ENCODE measurements at regions not wholly inside any gene's neighbourhood (a gene's known extent, or its start where the extent isn't known, plus 50 kb on each side); places are given as distances from the start of the nearest gene placed in this dataset.
"Not testable (repeated sequence)": the region's sequence is repeated elsewhere in the genome, so short reads cannot be mapped to it uniquely, and the experiment has no call there.

DNA sequence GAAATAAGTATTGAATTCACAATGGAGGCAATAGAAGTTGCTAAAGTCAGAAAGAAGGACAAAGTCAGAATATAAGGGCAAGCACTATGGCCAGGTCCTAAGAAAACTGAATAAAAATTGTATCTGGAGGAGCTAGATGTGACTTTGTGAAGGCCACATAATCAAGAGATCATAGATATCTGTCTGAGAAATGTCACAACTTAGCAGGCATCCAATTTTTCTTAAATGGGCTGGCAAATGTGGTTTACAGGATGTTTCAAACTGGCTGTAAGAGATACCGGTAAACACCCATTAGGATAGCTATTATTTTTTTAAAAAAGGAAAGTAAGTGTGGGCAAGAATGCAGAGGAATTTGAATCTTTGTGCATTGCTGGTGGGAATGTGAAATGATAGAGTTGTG, 303.1 kb upstream of the CHORDC1 start:
- DNase-seq, result no peak

GRCh38 chr11:90512846-90513245, 290.0 kb upstream of the CHORDC1 start:
- Histone ChIP-seq H3K4me3 (no peak overlapping the region), H3K9me3 (no peaks in the 10 kb centered on the region), H3K27me3 (no peaks in the 10 kb centered on the region), H3K36me3 (no peaks in the 10 kb centered on the region)
- no peak for DNase-seq

More for the DNA sequence above, 303.1 kb upstream of the CHORDC1 start:
- Histone ChIP-seq H3K27me3 (no peaks in the 10 kb centered on the region), H3K9me3 (no peaks in the 10 kb centered on the region), H3K4me3 (no peak overlapping the region), H3K36me3 (no peaks in the 10 kb centered on the region)

- DNase-seq, result no peak
- H3K27me3 ChIP-seq, result no peaks in the 10 kb centered on the region
- no peaks in the 10 kb centered on the region for H3K36me3 ChIP-seq
- no peak overlapping the region for H3K4me3 ChIP-seq
- H3K9me3 ChIP-seq, result no peaks in the 10 kb centered on the region
Measured at GRCh38 chr11:90510839-90511238, 288.0 kb upstream of the CHORDC1 start.

DNA sequence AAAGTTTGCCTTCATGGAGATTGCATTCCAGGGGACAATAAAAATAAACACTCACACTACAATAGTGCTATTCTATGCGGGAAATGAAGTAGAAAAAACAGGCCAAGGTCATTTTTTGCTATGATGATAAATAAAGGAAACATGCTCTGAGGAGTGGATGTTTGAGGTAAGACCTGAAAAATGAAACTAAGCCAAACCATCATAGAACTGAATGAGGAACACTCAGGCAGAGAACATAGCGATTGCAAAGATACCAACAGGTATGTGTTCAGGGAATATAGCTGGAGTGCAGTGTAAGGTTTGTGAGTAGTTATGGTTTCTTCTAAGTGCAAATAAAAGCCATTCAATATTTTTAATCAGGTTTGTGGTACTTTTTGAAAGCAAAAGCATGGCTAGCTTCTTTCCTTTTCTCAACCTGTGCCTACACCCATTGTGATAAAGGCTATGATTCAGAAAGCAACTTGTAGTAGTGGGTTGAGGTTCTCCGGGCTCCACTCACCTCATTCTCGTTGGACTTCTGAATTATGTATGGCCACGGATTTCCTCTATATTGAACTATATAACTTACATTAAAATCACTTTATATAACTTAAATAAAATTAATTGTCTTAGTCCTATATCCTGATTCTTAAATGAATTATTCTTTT, 278.2 kb upstream of the CHORDC1 start:
- H3K36me3 ChIP-seq, result no peaks in the 10 kb centered on the region
- no peaks in the 10 kb centered on the region for H3K9me3 ChIP-seq
- H3K4me3 ChIP-seq, result no peak overlapping the region
- DNase-seq, result no peak
- no peaks in the 10 kb centered on the region for H3K27me3 ChIP-seq

- H3K4me3 ChIP-seq, result no peak overlapping the region
- no peaks in the 10 kb centered on the region for H3K27me3 ChIP-seq
- no peak for DNase-seq
- no peaks in the 10 kb centered on the region for H3K9me3 ChIP-seq
- H3K36me3 ChIP-seq, result no peaks in the 10 kb centered on the region
Measured at GRCh38 chr11:90496722-90497121, 273.9 kb upstream of the CHORDC1 start.

- Histone ChIP-seq H3K4me3 (no peak overlapping the region), H3K27me3 (no peaks in the 10 kb centered on the region), H3K36me3 (no peaks in the 10 kb centered on the region), H3K9me3 (no peaks in the 10 kb centered on the region)
- no peak for DNase-seq
Measured at GRCh38 chr11:90493379-90493778, 270.5 kb upstream of the CHORDC1 start.

DNA sequence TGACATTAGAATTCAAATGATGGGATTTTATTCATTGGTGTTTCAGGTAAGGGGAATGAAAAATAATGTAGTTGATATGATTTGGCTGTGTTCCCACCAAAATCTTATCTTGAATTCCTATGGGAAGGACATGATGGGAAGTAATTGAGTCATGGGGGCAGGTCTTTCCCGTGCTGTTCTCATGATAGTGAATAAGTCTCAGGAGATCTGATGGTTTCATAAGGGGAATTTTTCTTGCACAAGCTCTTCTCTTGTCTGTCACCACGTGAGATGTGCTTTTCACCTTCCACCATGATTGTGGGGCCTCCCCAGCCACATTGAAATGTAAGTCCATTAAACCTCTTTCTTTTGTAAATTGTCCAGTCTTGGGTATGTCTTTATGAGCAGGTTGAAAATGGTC, 268.6 kb upstream of the CHORDC1 start:
- no peak overlapping the region for H3K4me3 ChIP-seq
- no peak for DNase-seq
- H3K9me3 ChIP-seq, result no peaks in the 10 kb centered on the region
- H3K36me3 ChIP-seq, result no peaks in the 10 kb centered on the region
- no peaks in the 10 kb centered on the region for H3K27me3 ChIP-seq

GRCh38 chr11:90476442-90477007, 253.7 kb upstream of the CHORDC1 start:
- Histone ChIP-seq H3K36me3 (no peaks in the 10 kb centered on the region), H3K9me3 (no peaks in the 10 kb centered on the region), H3K4me3 (no peak overlapping the region), H3K27me3 (no peaks in the 10 kb centered on the region)
- peak; percentile 5 for DNase-seq

- DNase-seq, result no peak
Measured at GRCh38 chr11:90468923-90469322, 246.1 kb upstream of the CHORDC1 start.

DNA sequence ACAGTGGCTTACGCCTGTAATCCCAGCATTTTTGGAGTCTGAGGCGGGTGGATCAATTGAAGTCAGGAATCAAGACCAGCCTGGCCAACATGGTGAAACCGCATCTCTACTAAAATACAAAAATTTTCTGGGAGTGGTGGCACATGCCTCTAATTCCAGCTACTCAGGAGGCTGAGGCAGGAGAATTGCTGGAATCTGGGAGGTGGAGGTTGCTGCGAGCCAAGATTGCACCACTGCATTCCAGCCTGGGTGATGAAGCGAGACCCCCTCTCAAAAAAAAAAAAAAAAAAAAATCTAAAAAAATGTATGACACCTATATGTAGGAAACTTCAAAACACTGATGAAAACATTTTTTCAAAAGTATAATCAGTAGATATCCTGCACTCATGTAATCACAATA, 242.7 kb upstream of the CHORDC1 start:
- no peaks in the 10 kb centered on the region for H3K9me3 ChIP-seq
- no peak for DNase-seq
- H3K4me3 ChIP-seq, result no peak overlapping the region
- no peaks in the 10 kb centered on the region for H3K27me3 ChIP-seq
- H3K36me3 ChIP-seq, result no peaks in the 10 kb centered on the region

More at GRCh38 chr11:90468923-90469322, 246.1 kb upstream of the CHORDC1 start:
- no peaks in the 10 kb centered on the region for H3K36me3 ChIP-seq
- no peak overlapping the region for H3K4me3 ChIP-seq
- H3K9me3 ChIP-seq, result no peaks in the 10 kb centered on the region
- no peaks in the 10 kb centered on the region for H3K27me3 ChIP-seq

DNA sequence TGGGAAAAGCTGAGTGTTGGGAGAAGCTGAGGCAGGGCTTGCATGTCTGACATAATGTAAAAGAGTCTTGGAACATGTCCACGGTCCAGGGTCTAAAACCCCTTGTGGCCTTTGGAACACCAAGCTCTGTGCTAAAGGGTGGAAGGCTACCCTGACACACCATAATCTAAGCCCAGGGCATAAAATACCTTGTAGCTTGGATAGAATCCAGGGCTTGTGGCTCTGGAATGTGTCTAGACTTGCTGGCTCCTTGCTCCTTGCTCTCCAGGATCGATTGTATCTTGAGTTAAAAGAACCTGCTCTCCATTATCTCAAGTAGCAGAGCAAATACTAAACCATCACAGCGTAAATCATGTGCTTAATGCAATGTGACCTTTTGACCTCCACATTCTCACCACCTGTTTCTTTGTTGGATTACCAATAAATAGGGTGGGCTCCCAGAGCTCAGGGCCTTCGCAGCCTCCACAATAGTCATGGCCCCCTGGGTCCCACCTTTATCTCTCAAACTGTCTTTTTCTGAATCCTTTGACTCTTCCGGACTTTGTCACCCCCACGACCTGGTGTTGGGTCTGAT, 232.6 kb upstream of the CHORDC1 start:
- H3K36me3 ChIP-seq, H3K27me3 ChIP-seq, DNase-seq, H3K9me3 ChIP-seq, H3K4me3 ChIP-seq: not testable (repeated sequence)

GRCh38 chr11:90453525-90453924, 230.7 kb upstream of the CHORDC1 start:
- Histone ChIP-seq H3K27me3 (no peaks in the 10 kb centered on the region), H3K4me3 (no peak overlapping the region), H3K36me3 (no peaks in the 10 kb centered on the region), H3K9me3 (no peaks in the 10 kb centered on the region)
- DNase-seq, result no peak

DNA sequence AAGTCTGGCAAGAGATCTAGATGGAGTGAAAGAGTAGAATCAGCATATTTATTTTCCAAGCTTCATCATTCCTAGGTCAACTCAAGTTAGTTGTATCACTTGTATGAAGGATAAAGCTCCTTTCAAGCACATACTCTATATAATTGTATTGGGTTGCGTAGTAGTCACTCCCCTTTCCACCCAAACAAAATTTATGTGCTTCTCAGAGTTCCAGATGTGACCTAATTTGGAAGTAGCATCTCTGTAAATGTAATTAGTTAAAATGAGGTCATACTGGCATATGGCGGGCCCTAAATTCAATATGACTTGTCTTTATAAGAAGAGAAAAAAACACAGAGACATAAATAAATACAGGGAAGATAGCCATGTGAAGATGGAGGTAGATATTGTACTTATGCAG, 226.8 kb upstream of the CHORDC1 start:
- no peaks in the 10 kb centered on the region for H3K9me3 ChIP-seq
- no peaks in the 10 kb centered on the region for H3K27me3 ChIP-seq
- no peaks in the 10 kb centered on the region for H3K36me3 ChIP-seq
- no peak for DNase-seq
- H3K4me3 ChIP-seq, result no peak overlapping the region

DNA sequence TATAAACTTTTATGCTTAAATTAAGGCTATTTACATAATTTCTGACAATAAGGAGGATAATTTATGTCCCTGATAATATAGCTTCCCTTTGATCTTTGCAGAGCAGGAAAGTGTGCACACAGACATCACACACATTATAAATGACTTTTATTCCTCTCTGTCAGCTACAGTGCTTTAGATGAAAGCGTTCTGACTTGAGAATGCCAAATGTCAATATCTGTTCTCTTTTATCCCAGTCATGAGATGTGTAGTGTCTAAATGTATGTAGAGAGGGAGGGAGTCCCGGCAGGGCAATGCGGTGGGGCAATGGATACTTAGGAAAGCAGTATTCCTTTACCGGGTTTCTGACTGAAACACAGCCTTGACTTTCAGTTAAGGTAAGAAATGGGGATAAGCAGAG, 225.4 kb upstream of the CHORDC1 start:
- no peak for DNase-seq
- Histone ChIP-seq H3K9me3 (no peaks in the 10 kb centered on the region), H3K36me3 (no peaks in the 10 kb centered on the region), H3K27me3 (no peaks in the 10 kb centered on the region), H3K4me3 (no peak overlapping the region)

- H3K4me3 ChIP-seq, result no peak overlapping the region
- no peaks in the 10 kb centered on the region for H3K36me3 ChIP-seq
- DNase-seq, result no peak
- H3K27me3 ChIP-seq, result no peaks in the 10 kb centered on the region
- H3K9me3 ChIP-seq, result no peaks in the 10 kb centered on the region
Measured at GRCh38 chr11:90447618-90448017, 224.8 kb upstream of the CHORDC1 start.

GRCh38 chr11:90446207-90446606, 223.4 kb upstream of the CHORDC1 start:
- Histone ChIP-seq H3K9me3 (no peaks in the 10 kb centered on the region), H3K27me3 (no peaks in the 10 kb centered on the region), H3K36me3 (no peaks in the 10 kb centered on the region), H3K4me3 (no peak overlapping the region)
- no peak for DNase-seq

GRCh38 chr11:90438069-90438468, 215.2 kb upstream of the CHORDC1 start:
- Histone ChIP-seq H3K9me3 (no peaks in the 10 kb centered on the region), H3K27me3 (no peaks in the 10 kb centered on the region), H3K4me3 (no peak overlapping the region), H3K36me3 (no peaks in the 10 kb centered on the region)
- DNase-seq, result no peak

GRCh38 chr11:90434858-90435257, 212.0 kb upstream of the CHORDC1 start:
- DNase-seq, result no peak
- no peak overlapping the region for H3K4me3 ChIP-seq
- no peaks in the 10 kb centered on the region for H3K36me3 ChIP-seq
- no peaks in the 10 kb centered on the region for H3K9me3 ChIP-seq
- H3K27me3 ChIP-seq, result no peaks in the 10 kb centered on the region
